ENCODE measurements at regions not wholly inside any gene's neighbourhood (a gene's known extent, or its start where the extent isn't known, plus 50 kb on each side); places are given as distances from the start of the nearest gene placed in this dataset.

DNA sequence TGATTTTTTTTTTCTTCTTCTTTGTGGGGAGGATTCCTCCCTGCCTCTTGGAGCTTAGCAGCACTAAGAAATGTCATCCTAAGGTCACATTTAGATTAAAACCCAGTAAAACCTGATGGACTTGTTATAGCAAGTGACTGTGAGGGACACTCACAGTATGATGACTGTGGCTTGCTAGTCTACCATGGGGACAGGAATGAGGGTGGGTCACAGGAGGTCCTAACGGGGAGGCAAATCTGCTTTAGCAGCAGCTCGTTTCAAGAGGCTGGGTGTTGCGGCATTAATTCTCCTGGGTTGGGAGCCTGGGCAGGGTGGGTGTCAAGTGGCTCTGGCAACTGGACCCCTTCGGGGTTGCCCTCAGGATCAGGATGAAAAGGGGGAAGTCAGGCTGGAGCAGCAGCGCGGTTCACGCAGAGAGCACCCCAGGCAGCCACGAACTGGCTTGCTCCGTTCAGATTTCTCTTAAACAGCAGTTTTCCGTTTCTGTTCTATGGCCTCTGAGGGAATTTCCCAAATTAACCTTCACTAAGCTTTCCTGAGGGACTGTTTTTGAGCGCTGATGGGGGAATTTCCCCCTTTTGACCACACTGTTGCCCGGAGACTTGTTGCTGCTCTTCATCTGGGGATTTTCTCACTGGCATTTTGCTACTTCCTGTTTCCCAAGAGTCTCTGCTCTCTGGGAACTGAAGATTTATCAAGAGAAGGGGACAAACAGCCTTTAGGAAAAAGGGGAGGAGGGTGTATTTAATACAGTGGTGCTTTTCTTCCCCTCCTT, 59.8 kb upstream of the PELI1 start:
- TF ChIP-seq, protein P1, sequence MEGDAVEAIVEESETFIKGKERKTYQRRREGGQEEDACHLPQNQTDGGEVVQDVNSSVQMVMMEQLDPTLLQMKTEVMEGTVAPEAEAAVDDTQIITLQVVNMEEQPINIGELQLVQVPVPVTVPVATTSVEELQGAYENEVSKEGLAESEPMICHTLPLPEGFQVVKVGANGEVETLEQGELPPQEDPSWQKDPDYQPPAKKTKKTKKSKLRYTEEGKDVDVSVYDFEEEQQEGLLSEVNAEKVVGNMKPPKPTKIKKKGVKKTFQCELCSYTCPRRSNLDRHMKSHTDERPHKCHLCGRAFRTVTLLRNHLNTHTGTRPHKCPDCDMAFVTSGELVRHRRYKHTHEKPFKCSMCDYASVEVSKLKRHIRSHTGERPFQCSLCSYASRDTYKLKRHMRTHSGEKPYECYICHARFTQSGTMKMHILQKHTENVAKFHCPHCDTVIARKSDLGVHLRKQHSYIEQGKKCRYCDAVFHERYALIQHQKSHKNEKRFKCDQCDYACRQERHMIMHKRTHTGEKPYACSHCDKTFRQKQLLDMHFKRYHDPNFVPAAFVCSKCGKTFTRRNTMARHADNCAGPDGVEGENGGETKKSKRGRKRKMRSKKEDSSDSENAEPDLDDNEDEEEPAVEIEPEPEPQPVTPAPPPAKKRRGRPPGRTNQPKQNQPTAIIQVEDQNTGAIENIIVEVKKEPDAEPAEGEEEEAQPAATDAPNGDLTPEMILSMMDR (IDR thresholded peaks at IDR 0.05), result no peak
- no peak for TF ChIP-seq POLR2A (IDR thresholded peaks at IDR 0.05)
- WGBS, 2 donors, result 19 to 36% methylated on average over 7 to 12 of the region's 12 CpGs
- Histone ChIP-seq H3K27me3 (no peaks in the 10 kb centered on the region), H3K36me3 (ENCODE audit: low read depth, missing control alignments) (no peaks in the 10 kb centered on the region), H3K4me3 (peak overlapping the region; percentile 29 to 46), H3K27ac (peak overlapping the region; percentile 60 to 69), H3K4me1 (peaks cover 17% of the 10 kb centered on the region), H3K9me3 (no peaks in the 10 kb centered on the region)
- intact Hi-C loops (cut with DNase I; ENCODE audit: low total_unique reads), result no loop called here
- DNase-seq, result peak; percentile 34

DNA sequence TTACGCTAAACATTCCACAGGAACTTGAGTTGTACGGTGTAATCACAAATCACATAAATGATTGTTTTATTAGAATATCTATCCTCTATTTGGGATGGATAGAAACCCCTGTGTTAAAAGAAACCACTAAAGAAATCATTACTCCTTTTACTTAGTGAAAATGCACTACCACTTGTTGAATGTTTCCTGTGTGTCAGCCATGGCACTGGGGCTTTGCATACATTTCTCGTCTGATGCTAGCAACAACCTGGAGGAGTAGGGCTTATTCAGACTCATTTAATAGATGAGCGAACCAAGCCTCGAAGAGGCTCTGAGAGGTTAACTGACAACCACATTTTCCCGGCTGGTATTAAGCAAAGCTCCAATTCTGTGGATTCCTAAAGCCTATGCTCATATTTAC, 60.5 kb upstream of the PELI1 start:
- H3K9me3 ChIP-seq, result no peaks in the 10 kb centered on the region
- peak overlapping the region; percentile 29 to 46 for H3K4me3 ChIP-seq
- DNase-seq, result no peak
- no peaks in the 10 kb centered on the region for H3K36me3 ChIP-seq (ENCODE audit: low read depth, missing control alignments)
- peaks cover 17% of the 10 kb centered on the region for H3K4me1 ChIP-seq
- H3K27me3 ChIP-seq, result no peaks in the 10 kb centered on the region
- TF ChIP-seq, protein P1 (IDR thresholded peaks at IDR 0.05), result no peak
- TF ChIP-seq POLR2A (IDR thresholded peaks at IDR 0.05), result no peak
- intact Hi-C loops (cut with DNase I; ENCODE audit: low total_unique reads), result no loop called here
- WGBS, 2 donors, result 52 to 59% methylated on average over 6 of the region's 6 CpGs
- peak overlapping the region; percentile 60 to 69 for H3K27ac ChIP-seq

DNA sequence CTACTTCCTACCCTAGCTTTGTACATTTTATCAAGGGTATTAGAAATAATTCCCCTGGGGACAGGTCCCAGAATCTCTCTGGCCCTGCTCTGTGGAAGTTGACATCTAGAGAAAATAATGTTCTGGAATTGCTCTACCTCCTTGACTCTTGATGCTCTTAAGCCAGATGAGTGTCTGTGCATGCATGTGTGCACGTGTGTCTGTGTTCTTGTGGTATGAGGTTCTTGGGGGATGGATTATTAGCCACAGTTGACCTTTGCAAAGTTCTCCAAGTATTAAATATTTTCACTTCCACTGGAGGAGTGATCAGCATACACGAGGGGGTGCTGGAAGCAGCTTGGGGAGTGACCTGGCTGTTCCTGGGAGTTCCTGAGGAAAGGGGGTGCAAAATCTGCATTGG, 61.2 kb upstream of the PELI1 start:
- WGBS, 2 donors, result 67 to 100% methylated on average over 2 of the region's 2 CpGs
- DNase-seq, result no peak
- Histone ChIP-seq H3K27me3 (no peaks in the 10 kb centered on the region), H3K27ac (no peak overlapping the region), H3K4me3 (no peak overlapping the region), H3K36me3 (ENCODE audit: low read depth, missing control alignments) (no peaks in the 10 kb centered on the region), H3K9me3 (no peaks in the 10 kb centered on the region), H3K4me1 (peaks cover 17% of the 10 kb centered on the region)
- no peak for TF ChIP-seq POLR2A (IDR thresholded peaks at IDR 0.05)
- TF ChIP-seq, protein P1 (IDR thresholded peaks at IDR 0.05), result no peak
- intact Hi-C loops (cut with DNase I; ENCODE audit: low total_unique reads), result no loop called here

DNA sequence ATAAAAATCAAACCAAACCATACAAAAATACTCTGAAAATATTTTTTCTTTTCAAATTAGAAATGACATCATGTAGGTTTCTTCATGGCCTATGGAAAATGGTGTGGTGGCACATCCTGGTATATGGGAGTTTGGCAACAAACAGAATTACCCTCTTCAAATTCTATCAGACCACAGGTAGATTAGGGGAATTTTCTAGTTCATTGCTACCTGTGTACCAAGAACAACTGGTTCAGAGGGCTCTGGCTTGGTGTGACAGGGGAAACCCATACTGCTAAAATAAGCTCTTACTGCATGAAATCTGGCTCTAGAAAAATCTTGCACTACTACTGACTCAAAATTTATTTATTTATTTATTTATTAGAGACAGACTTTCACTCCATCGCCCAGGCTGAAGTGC, 63.4 kb upstream of the PELI1 start:
- Histone ChIP-seq H3K4me1 (peaks cover 17% of the 10 kb centered on the region), H3K9me3 (no peaks in the 10 kb centered on the region), H3K27me3 (no peaks in the 10 kb centered on the region), H3K4me3 (no peak overlapping the region), H3K36me3 (ENCODE audit: low read depth, missing control alignments) (no peaks in the 10 kb centered on the region), H3K27ac (no peak overlapping the region)
- no peak for DNase-seq
- 93 to 100% methylated on average over 1 of the region's 1 CpG for WGBS, 2 donors
- TF ChIP-seq POLR2A (IDR thresholded peaks at IDR 0.05), result no peak
- TF ChIP-seq, protein P1 (IDR thresholded peaks at IDR 0.05), result no peak
- intact Hi-C loops (cut with DNase I; ENCODE audit: low total_unique reads), result no loop called here

DNA sequence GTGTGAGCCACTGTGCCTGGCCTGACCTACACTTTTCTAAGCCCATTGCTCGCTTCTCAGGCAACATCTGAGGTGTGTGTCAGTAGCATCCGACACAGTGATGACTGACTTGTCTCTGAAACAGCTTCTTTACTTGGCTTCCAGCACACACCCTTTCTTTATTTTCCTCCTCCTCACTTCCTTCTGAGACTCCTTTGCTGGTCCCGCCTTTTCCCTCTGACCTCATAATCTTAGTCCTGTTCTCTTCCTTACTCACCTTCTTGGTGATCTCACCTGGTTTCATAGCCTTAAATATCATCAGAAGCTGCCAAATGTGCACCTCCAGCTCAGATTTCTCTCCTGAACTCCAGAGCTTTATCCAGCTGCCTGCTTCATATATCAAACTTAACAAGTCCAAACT, 66.6 kb upstream of the PELI1 start:
- no peak for DNase-seq
- H3K9me3 ChIP-seq, result no peaks in the 10 kb centered on the region
- H3K36me3 ChIP-seq (ENCODE audit: low read depth, missing control alignments), result no peaks in the 10 kb centered on the region
- no peaks in the 10 kb centered on the region for H3K27me3 ChIP-seq
- no peaks in the 10 kb centered on the region for H3K4me1 ChIP-seq
- WGBS, 2 donors, result 94 to 96% methylated on average over 3 of the region's 3 CpGs
- TF ChIP-seq, protein P1 (IDR thresholded peaks at IDR 0.05), result no peak
- TF ChIP-seq POLR2A (IDR thresholded peaks at IDR 0.05), result no peak
- intact Hi-C loops (cut with DNase I; ENCODE audit: low total_unique reads), result no loop called here
- H3K27ac ChIP-seq, result no peak overlapping the region
- no peak overlapping the region for H3K4me3 ChIP-seq
